ENCODE measurements at regions not wholly inside any gene's neighbourhood (a gene's known extent, or its start where the extent isn't known, plus 50 kb on each side); places are given as distances from the start of the nearest gene placed in this dataset.

GRCh38 chr5:93277051-93277450 is 304.0 kb downstream of the NR2F1-AS1 start:
- no peaks in the 10 kb centered on the region for H3F3A ChIP-seq (replicated peaks; ENCODE audit: low read depth)
- TF ChIP-seq STAT1 (IDR thresholded peaks at IDR 0.05; ENCODE audit: unreplicated experiment): no peak
- peaks cover 10% of the 10 kb centered on the region; the same call in 2 of the 3 replicates for H3K4me1 Mint-ChIP-seq

GRCh38 chr5:93275376-93275775 is 305.6 kb downstream of the NR2F1-AS1 start:
- no peaks in the 10 kb centered on the region for H3K9me3 Mint-ChIP-seq
- H3K4me1 Mint-ChIP-seq: peaks cover 10% of the 10 kb centered on the region; the same call in 2 of the 3 replicates
- H2AFZ ChIP-seq: no peak overlapping the region
- no peaks in the 10 kb centered on the region for H3K36me3 Mint-ChIP-seq (ENCODE audit: low read depth)
- DNase-seq (ENCODE audit: low spot score) (no peak), ATAC-seq (no peak)
- H4K20me1 ChIP-seq (replicated peaks; ENCODE audit: insufficient read depth): no peaks in the 10 kb centered on the region
- no peaks in the 10 kb centered on the region for H3K36me3 ChIP-seq (ENCODE audit: insufficient read depth)
- no peak overlapping the region for H3K4me2 ChIP-seq
- H3K27me3 ChIP-seq (ENCODE audit: insufficient read depth): no peaks in the 10 kb centered on the region
- no peak overlapping the region for H3K27ac ChIP-seq (ENCODE audit: low read depth)
- H3K4me3 Mint-ChIP-seq: no peak overlapping the region
- H3K4me3 ChIP-seq: no peak overlapping the region
- peaks cover 5% of the 10 kb centered on the region; the same call in 1 of the 2 replicates for H3K4me1 ChIP-seq (ENCODE audit: insufficient read depth)
- no peaks in the 10 kb centered on the region for H3F3A ChIP-seq (replicated peaks; ENCODE audit: low read depth)
- H3K9me2 ChIP-seq (ENCODE audit: insufficient read depth): no peaks in the 10 kb centered on the region
- peaks cover 2% of the 10 kb centered on the region for H3K27me3 Mint-ChIP-seq (ENCODE audit: insufficient read depth, low read depth, poor library complexity)
- H3K79me2 ChIP-seq (replicated peaks; ENCODE audit: insufficient read depth): no peaks in the 10 kb centered on the region
- no peak overlapping the region for H3K27ac Mint-ChIP-seq
- no peak for TF ChIP-seq ZNF331 (CRISPR knock-in tag; IDR thresholded peaks at IDR 0.05; ENCODE audit: low read depth)
- TF ChIP-seq ZNF462 (CRISPR knock-in tag; IDR thresholded peaks at IDR 0.05): no peak
- no peak for TF ChIP-seq CTCF (conservative IDR thresholded peaks at IDR 0.05; ENCODE audit: low read depth in 2 of 2)
- TF ChIP-seq EZH2phosphoT487 (IDR thresholded peaks at IDR 0.05; ENCODE audit: unreplicated experiment): no peak
- no peak for TF ChIP-seq EZH2 (IDR thresholded peaks at IDR 0.05; ENCODE audit: low read depth, unreplicated experiment)
- TF ChIP-seq NANOG (IDR thresholded peaks at IDR 0.05; ENCODE audit: borderline replicate concordance): no peak
- no peak for TF ChIP-seq ETS1 (IDR thresholded peaks at IDR 0.05)
- TF ChIP-seq POLR2AphosphoS5 (IDR thresholded peaks at IDR 0.05; ENCODE audit: low read depth): no peak
- no peak for TF ChIP-seq ZNF114 (CRISPR knock-in tag; IDR thresholded peaks at IDR 0.05)
- no peak for TF ChIP-seq STAT1 (IDR thresholded peaks at IDR 0.05; ENCODE audit: unreplicated experiment)
- no peak for TF ChIP-seq CREB1 (CRISPR knock-in tag; IDR thresholded peaks at IDR 0.05; ENCODE audit: low read depth)

More at GRCh38 chr5:93277051-93277450, 304.0 kb downstream of the NR2F1-AS1 start:
- H3K4me3 ChIP-seq: no peak overlapping the region
- Mint-ChIP-seq H3K4me3 (no peak overlapping the region), H3K9me3 (no peaks in the 10 kb centered on the region), H3K27me3 (ENCODE audit: insufficient read depth, low read depth, poor library complexity) (peaks cover 2% of the 10 kb centered on the region), H3K27ac (no peak overlapping the region), H3K36me3 (ENCODE audit: low read depth) (no peaks in the 10 kb centered on the region)
- no peaks in the 10 kb centered on the region for H4K20me1 ChIP-seq (replicated peaks; ENCODE audit: insufficient read depth)
- H3K36me3 ChIP-seq (ENCODE audit: insufficient read depth): no peaks in the 10 kb centered on the region
- no peak for DNase-seq (ENCODE audit: low spot score)
- no peak overlapping the region for H3K27ac ChIP-seq (ENCODE audit: low read depth)
- H3K4me2 ChIP-seq: no peak overlapping the region
- H3K9me2 ChIP-seq (ENCODE audit: insufficient read depth): no peaks in the 10 kb centered on the region
- H3K4me1 ChIP-seq (ENCODE audit: insufficient read depth): peaks cover 5% of the 10 kb centered on the region; the same call in 1 of the 2 replicates
- H3K79me2 ChIP-seq (replicated peaks; ENCODE audit: insufficient read depth): no peaks in the 10 kb centered on the region
- peak overlapping the region; percentile 28 for H2AFZ ChIP-seq
- no peaks in the 10 kb centered on the region for H3K27me3 ChIP-seq (ENCODE audit: insufficient read depth)
- ATAC-seq: no peak

All from GM23338 (cell line).